Urinary bladder (tissue), 3 donors: ENCODE measurements at regions not wholly inside any gene's neighbourhood (a gene's known extent, or its start where the extent isn't known, plus 50 kb on each side); places are given as distances from the start of the nearest gene placed in this dataset.
"Not testable (repeated sequence)": the region's sequence is repeated elsewhere in the genome, so short reads cannot be mapped to it uniquely, and the experiment has no call there.

ENCODE experiments used
- DNase-seq: peaks from one replicate; pipeline ENCODE4 v3.0.0-alpha.2; 2015; ENCODE audit errors: extremely low spot score
- H3K27ac ChIP-seq: one replicate; pipeline ENCODE4 v1.5.1; 2013; ENCODE audit warnings: low read depth, mild to moderate bottlenecking, moderate library complexity
- H3K36me3 ChIP-seq: one replicate; pipeline ENCODE4 v1.6.1; 2013; ENCODE audit warnings: mild to moderate bottlenecking, moderate library complexity; ENCODE audit not compliant: insufficient read depth
- H3K4me1 ChIP-seq: one replicate; pipeline ENCODE4 v1.6.1; 2013; ENCODE audit warnings: mild to moderate bottlenecking, moderate library complexity; ENCODE audit not compliant: insufficient read depth
- H3K4me3 ChIP-seq: one replicate; pipeline ENCODE4 v1.5.1; 2013; ENCODE audit warnings: low read depth, low read length
- WGBS: extraction: QIAGEN DNeasy Blood & Tissue Kit; methylation state at CpG from one replicate; pipeline ENCODE4 v1.1.7; 2013; 5-methylcytosine and 5-hydroxymethylcytosine counted together
- donor health status: healthy with polysubstance abuse.
- donor health status: healthy.

DNA sequence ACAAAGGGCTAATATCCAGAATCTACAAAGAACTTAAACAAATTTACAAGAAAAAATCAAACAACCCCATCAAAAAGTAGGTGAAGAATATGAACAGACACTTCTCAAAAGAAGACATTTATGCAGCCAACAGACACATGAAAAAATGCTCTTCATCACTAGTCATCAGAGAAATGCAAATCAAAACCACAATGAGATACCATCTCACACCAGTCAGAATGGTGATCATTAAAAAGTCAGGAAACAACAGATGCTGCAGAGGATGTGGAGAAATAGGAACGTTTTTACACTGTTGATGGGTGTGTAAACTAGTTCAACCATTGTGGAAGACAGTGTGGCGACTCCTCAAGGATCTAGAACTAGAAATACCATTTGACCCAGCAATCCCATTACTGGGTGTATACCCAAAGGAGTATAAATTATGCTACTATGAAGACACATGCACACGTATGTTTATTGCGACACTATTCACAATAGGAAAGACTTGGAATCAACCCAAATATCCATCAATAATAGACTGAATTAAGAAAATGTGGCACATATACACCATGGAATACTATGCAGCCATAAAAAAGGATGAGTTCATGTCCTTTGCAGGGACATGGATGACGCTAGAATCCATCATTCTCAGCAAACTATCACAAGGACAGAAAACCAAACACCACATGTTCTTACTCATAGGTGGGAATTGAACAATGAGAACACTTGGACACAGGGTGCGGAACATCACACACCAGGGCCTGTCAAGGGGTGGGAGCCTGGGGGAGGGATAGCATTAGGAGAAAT, 241.5 kb downstream of the KCNRG start:
- DNase-seq, H3K4me1 ChIP-seq, H3K4me3 ChIP-seq, H3K27ac ChIP-seq, H3K36me3 ChIP-seq: not testable (repeated sequence)
- WGBS: 88% methylated on average over 6 of the region's 6 CpGs

GRCh38 chr13:50257646-50258045, 242.4 kb downstream of the KCNRG start:
- Histone ChIP-seq H3K4me3 (no peak overlapping the region), H3K27ac (no peak overlapping the region), H3K36me3 (no peaks in the 10 kb centered on the region), H3K4me1 (no peaks in the 10 kb centered on the region)
- WGBS: 88% methylated on average over 3 of the region's 3 CpGs
- DNase-seq: no peak

DNA sequence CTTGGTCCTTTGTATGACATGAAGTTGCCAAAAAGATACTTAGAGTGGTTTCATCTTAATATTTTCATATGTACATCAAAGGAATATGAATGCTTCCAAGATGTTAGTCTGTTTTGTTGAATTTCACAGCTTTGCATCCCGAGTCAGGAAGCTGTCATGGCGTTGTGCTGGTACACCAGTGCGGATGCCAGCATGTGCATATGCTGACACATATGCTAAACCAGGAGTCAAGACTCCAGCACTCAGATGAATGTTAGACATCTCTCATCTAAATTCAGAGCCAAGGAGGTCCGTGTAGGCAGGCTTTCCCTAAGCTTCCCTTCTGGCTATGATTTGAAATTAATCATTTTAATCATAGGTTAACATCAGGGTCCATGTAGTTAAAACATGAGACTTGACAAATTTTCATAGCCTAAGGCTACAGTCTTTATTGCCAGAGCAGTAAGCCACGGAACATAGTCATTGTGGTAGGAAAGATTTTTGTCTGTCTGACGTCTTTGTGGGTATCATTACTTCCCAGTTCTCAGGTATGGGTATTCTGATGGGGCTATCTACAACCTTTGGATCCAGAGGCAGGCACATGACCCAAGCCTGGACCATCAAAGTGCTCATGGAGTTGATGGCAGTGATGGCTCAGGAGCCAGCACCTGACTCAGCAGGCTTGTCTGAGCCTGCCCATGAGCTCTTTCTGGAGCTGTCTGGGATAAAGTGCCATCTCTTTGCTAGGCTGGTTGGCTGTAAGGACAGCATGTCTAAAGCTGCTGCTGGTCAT, 246.1 kb downstream of the KCNRG start:
- no peaks in the 10 kb centered on the region for H3K36me3 ChIP-seq
- WGBS: 83% methylated on average over 6 of the region's 6 CpGs
- no peaks in the 10 kb centered on the region for H3K4me1 ChIP-seq
- no peak overlapping the region for H3K4me3 ChIP-seq
- DNase-seq: no peak
- no peak overlapping the region for H3K27ac ChIP-seq

GRCh38 chr13:50267066-50267465, 251.8 kb downstream of the KCNRG start:
- H3K36me3 ChIP-seq: no peaks in the 10 kb centered on the region
- H3K27ac ChIP-seq: no peak overlapping the region
- WGBS: 76% methylated on average over 5 of the region's 5 CpGs
- H3K4me3 ChIP-seq: no peak overlapping the region
- DNase-seq: no peak
- H3K4me1 ChIP-seq: no peaks in the 10 kb centered on the region

GRCh38 chr13:50267917-50268316, 252.7 kb downstream of the KCNRG start:
- no peaks in the 10 kb centered on the region for H3K36me3 ChIP-seq
- no peak for DNase-seq
- no peak overlapping the region for H3K4me3 ChIP-seq
- H3K4me1 ChIP-seq: no peaks in the 10 kb centered on the region
- H3K27ac ChIP-seq: no peak overlapping the region
- WGBS: 90% methylated on average over 1 of the region's 1 CpG

DNA sequence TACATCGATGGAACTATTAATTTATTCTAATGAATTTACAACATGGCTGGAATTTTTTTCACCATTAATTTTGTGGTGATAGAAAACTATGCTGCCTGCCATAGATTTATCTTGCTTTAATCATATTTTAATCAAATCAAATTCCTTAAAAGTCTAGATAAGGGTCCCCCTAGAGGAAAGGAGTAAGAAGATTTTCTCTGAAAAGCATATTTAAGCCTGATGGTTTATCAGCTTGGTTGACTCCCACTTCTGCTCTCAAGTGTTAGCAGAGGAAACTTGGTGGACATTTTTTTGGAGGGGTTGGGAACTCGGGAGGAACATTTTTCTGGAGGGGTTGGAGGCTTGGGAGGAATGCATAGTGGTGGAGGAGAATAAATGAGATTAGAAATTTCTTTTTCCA, 253.3 kb downstream of the KCNRG start:
- WGBS: 60% methylated on average over 2 of the region's 2 CpGs
- DNase-seq: no peak
- no peak overlapping the region for H3K27ac ChIP-seq
- no peak overlapping the region for H3K4me3 ChIP-seq
- no peaks in the 10 kb centered on the region for H3K36me3 ChIP-seq
- no peaks in the 10 kb centered on the region for H3K4me1 ChIP-seq

GRCh38 chr13:50274181-50274580, 258.9 kb downstream of the KCNRG start:
- 97% methylated on average over 1 of the region's 1 CpG for WGBS

GRCh38 chr13:50275392-50276063, 260.3 kb downstream of the KCNRG start:
- no peaks in the 10 kb centered on the region for H3K4me1 ChIP-seq
- no peak for DNase-seq
- 79% methylated on average over 1 of the region's 1 CpG for WGBS
- H3K27ac ChIP-seq: no peak overlapping the region
- H3K36me3 ChIP-seq: no peaks in the 10 kb centered on the region
- no peak overlapping the region for H3K4me3 ChIP-seq

More at GRCh38 chr13:50274181-50274580, 258.9 kb downstream of the KCNRG start:
- Histone ChIP-seq H3K4me3 (no peak overlapping the region), H3K4me1 (no peaks in the 10 kb centered on the region), H3K36me3 (no peaks in the 10 kb centered on the region), H3K27ac (no peak overlapping the region)
- DNase-seq: no peak

- Histone ChIP-seq H3K4me1 (no peaks in the 10 kb centered on the region), H3K36me3 (no peaks in the 10 kb centered on the region), H3K4me3 (no peak overlapping the region), H3K27ac (no peak overlapping the region)
- WGBS: 96% methylated on average over 2 of the region's 2 CpGs
- DNase-seq: no peak
These were observed 261.3 kb downstream of the KCNRG start for GRCh38 chr13:50276550-50276949.

- no peak overlapping the region for H3K27ac ChIP-seq
- no peak overlapping the region for H3K4me3 ChIP-seq
- no peaks in the 10 kb centered on the region for H3K36me3 ChIP-seq
- H3K4me1 ChIP-seq: no peaks in the 10 kb centered on the region
- no peak for DNase-seq
- WGBS: 93% methylated on average over 6 of the region's 6 CpGs
These were observed 261.9 kb downstream of the KCNRG start for GRCh38 chr13:50277127-50277526.

GRCh38 chr13:50277906-50278305, 262.7 kb downstream of the KCNRG start:
- Histone ChIP-seq H3K4me1 (no peaks in the 10 kb centered on the region), H3K36me3 (no peaks in the 10 kb centered on the region), H3K27ac (no peak overlapping the region), H3K4me3 (no peak overlapping the region)
- no peak for DNase-seq
- WGBS: 90% methylated on average over 7 of the region's 7 CpGs

- 95% methylated on average over 4 of the region's 4 CpGs for WGBS
- no peak for DNase-seq
- no peak overlapping the region for H3K27ac ChIP-seq
- no peaks in the 10 kb centered on the region for H3K4me1 ChIP-seq
- H3K36me3 ChIP-seq: no peaks in the 10 kb centered on the region
- no peak overlapping the region for H3K4me3 ChIP-seq
These were observed 265.2 kb downstream of the KCNRG start for GRCh38 chr13:50280441-50280937.

DNA sequence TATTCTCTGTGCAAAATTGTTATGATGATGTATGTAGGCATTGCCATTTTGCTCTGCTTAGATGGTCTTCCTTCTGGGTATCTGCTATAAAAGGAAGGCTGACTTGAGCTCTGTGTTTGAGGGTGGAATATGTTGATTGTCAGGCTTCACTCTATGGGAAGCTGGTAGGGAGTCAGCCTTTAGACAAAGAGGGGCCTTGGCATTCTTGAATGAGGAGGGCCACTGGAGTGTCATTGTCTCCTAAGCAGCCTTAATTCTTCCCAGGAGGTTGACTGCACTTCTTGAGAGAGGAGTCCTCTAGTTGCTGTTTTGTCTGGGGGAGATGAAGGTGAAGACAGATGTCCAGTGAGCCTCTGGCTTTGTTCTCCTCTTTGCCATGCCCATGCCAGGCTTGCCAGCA, 266.8 kb downstream of the KCNRG start:
- H3K27ac ChIP-seq: no peak overlapping the region
- no peak for DNase-seq
- H3K36me3 ChIP-seq: no peaks in the 10 kb centered on the region
- H3K4me3 ChIP-seq: no peak overlapping the region
- no peaks in the 10 kb centered on the region for H3K4me1 ChIP-seq

DNA sequence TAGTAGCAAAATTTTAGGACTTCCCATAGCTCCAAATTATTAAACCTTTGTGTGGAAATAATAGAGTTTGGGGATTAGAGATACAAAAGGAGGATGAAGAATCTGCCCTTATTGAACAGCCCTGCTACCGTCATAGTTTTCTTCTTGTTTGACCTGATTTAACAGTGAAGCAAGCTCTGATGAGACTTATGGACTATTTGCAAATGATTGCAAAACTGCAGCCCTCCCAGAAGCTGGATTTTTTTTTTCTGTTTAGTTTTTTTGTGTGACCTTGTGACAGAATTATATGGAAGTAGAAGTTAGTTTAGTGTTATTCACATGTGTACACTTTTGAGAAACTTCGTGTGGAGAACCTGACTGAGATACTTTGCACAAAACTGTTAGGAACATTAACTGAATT, 267.8 kb downstream of the KCNRG start:
- 65% methylated on average over 2 of the region's 2 CpGs for WGBS
- DNase-seq: no peak
- Histone ChIP-seq H3K4me1 (no peaks in the 10 kb centered on the region), H3K27ac (no peak overlapping the region), H3K4me3 (no peak overlapping the region), H3K36me3 (no peaks in the 10 kb centered on the region)
